GM23338 (cell line): ENCODE measurements at regions not wholly inside any gene's neighbourhood (a gene's known extent, or its start where the extent isn't known, plus 50 kb on each side); places are given as distances from the start of the nearest gene placed in this dataset.

Experiments used
- ATAC-seq: fragments of 200-7000 bp; cut with Tn5 transposase; 3 replicates; pipeline ENCODE4 v1.9.1; 2020
- DNase-seq: peaks from one replicate; pipeline ENCODE4 v3.0.0-alpha.2; 2015; ENCODE audit warnings: low spot score
- H2AFZ ChIP-seq: fragments of 200-600 bp; sonication (generic); 2 replicates; pipeline ENCODE4 v1.8.0; 2016; ENCODE audit warnings: antibody characterized with exemption, mild to moderate bottlenecking, moderate library complexity
- H3F3A ChIP-seq: fragments of 200-600 bp; sonication (generic); replicated peaks from 2 replicates; pipeline ENCODE4 v1.8.0; 2017; ENCODE audit warnings: antibody characterized with exemption, mixed run types, low read depth
- H3K27ac ChIP-seq: fragments of 200-600 bp; sonication (generic); 2 replicates; pipeline ENCODE4 v1.6.1; 2016; ENCODE audit warnings: low read depth
- H3K27me3 ChIP-seq: fragments of 200-600 bp; sonication (generic); 2 replicates; pipeline ENCODE4 v1.8.0; 2016; ENCODE audit warnings: mild to moderate bottlenecking, mixed run types, moderate library complexity; ENCODE audit not compliant: insufficient read depth
- H3K36me3 ChIP-seq: fragments of 200-600 bp; sonication (generic); 2 replicates; pipeline ENCODE4 v1.8.0; 2016; ENCODE audit warnings: mild to moderate bottlenecking; ENCODE audit not compliant: insufficient read depth
- H3K4me1 ChIP-seq: fragments of 200-600 bp; sonication (generic); 2 replicates; pipeline ENCODE4 v1.8.0; 2016; ENCODE audit warnings: mild to moderate bottlenecking, moderate library complexity; ENCODE audit not compliant: insufficient read depth
- H3K4me2 ChIP-seq: fragments of 200-600 bp; sonication (generic); 2 replicates; pipeline ENCODE4 v1.7.1; 2017; ENCODE audit warnings: mixed run types
- H3K4me3 ChIP-seq: fragments of 200-600 bp; sonication (generic); 2 replicates; pipeline ENCODE4 v1.6.1; 2016; ENCODE audit warnings: mixed run types
- H3K79me2 ChIP-seq: fragments of 200-600 bp; sonication (generic); replicated peaks from 2 replicates; pipeline ENCODE4 v1.8.0; 2017; ENCODE audit warnings: mild to moderate bottlenecking; ENCODE audit not compliant: insufficient read depth
- H3K9me2 ChIP-seq: fragments of 200-600 bp; sonication (generic); 2 replicates; pipeline ENCODE4 v1.8.0; 2017; ENCODE audit not compliant: insufficient read depth
- H4K20me1 ChIP-seq: fragments of 200-600 bp; sonication (generic); replicated peaks from 2 replicates; pipeline ENCODE4 v1.8.0; 2017; ENCODE audit warnings: mild to moderate bottlenecking; ENCODE audit not compliant: insufficient read depth
- H3K27ac Mint-ChIP-seq: 2 replicates; pipeline ENCODE4 v1.8.0; 2020; ENCODE audit warnings: inconsistent platforms, mild to moderate bottlenecking, moderate library complexity, mixed read lengths
- H3K27me3 Mint-ChIP-seq: 3 replicates; pipeline ENCODE4 v1.8.0; 2022; ENCODE audit warnings: low read depth, mild to moderate bottlenecking, moderate library complexity, mixed read lengths, inconsistent platforms; ENCODE audit not compliant: insufficient read depth, poor library complexity
- H3K36me3 Mint-ChIP-seq: 3 replicates; pipeline ENCODE4 v1.8.0; 2021; ENCODE audit warnings: low read depth, mild to moderate bottlenecking, inconsistent platforms, moderate library complexity, mixed read lengths
- H3K4me1 Mint-ChIP-seq: 3 replicates; pipeline ENCODE4 v1.8.0; 2020; ENCODE audit warnings: mild to moderate bottlenecking, inconsistent platforms, mixed read lengths
- H3K4me3 Mint-ChIP-seq: 3 replicates; pipeline ENCODE4 v1.8.0; 2021; ENCODE audit warnings: moderate library complexity, mild to moderate bottlenecking, inconsistent platforms, mixed read lengths
- H3K9me3 Mint-ChIP-seq: 3 replicates; pipeline ENCODE4 v1.8.0; 2020; ENCODE audit warnings: moderate library complexity, mild to moderate bottlenecking, inconsistent platforms, mixed read lengths
- CREB1 ChIP-seq: fragments of 250-450 bp; sonication (Bioruptor Pico); IDR thresholded peaks from 2 replicates; pipeline ENCODE4 v1.5.0; 2020; ENCODE audit warnings: low read depth, mild to moderate bottlenecking, moderate library complexity
- CTCF ChIP-seq, 2 experiments: fragments of 200-600 bp in 1 of 2; sonication (generic) in 1 of 2; conservative IDR thresholded peaks; 2 replicates each; pipeline versions ENCODE4 v1.5.1 to v1.6.1; 2016 to 2017; ENCODE audit warnings: antibody characterized with exemption in 2 of 2, low read depth in 2 of 2, mild to moderate bottlenecking in 2 of 2, moderate library complexity in 1 of 2
- ETS1 ChIP-seq: IDR thresholded peaks from 2 replicates; pipeline ENCODE4 v1.6.1; 2016; ENCODE audit warnings: antibody characterized with exemption
- EZH2phosphoT487 ChIP-seq: fragments of 200-600 bp; sonication (generic); IDR thresholded peaks from one replicate; pipeline ENCODE4 v1.8.1; 2018; ENCODE audit warnings: antibody characterized with exemption; ENCODE audit not compliant: unreplicated experiment
- NANOG ChIP-seq: IDR thresholded peaks from 2 replicates; pipeline ENCODE4 v1.6.1; 2016; ENCODE audit warnings: antibody characterized with exemption, borderline replicate concordance
- REST ChIP-seq: IDR thresholded peaks from one replicate; pipeline ENCODE4 v1.6.1; 2018; ENCODE audit warnings: antibody characterized with exemption; ENCODE audit not compliant: unreplicated experiment
- ZNF114 ChIP-seq: fragments of 250-450 bp; sonication (Bioruptor Pico); IDR thresholded peaks from 2 replicates; pipeline ENCODE4 v1.5.0; 2020; ENCODE audit warnings: mild to moderate bottlenecking, moderate library complexity
- TF ChIP-seq, protein P1 (sequence below): fragments of 250-450 bp; sonication (Bioruptor Pico); IDR thresholded peaks from 2 replicates; pipeline ENCODE4 v1.5.0; 2020; ENCODE audit warnings: mild to moderate bottlenecking, moderate library complexity

DNA sequence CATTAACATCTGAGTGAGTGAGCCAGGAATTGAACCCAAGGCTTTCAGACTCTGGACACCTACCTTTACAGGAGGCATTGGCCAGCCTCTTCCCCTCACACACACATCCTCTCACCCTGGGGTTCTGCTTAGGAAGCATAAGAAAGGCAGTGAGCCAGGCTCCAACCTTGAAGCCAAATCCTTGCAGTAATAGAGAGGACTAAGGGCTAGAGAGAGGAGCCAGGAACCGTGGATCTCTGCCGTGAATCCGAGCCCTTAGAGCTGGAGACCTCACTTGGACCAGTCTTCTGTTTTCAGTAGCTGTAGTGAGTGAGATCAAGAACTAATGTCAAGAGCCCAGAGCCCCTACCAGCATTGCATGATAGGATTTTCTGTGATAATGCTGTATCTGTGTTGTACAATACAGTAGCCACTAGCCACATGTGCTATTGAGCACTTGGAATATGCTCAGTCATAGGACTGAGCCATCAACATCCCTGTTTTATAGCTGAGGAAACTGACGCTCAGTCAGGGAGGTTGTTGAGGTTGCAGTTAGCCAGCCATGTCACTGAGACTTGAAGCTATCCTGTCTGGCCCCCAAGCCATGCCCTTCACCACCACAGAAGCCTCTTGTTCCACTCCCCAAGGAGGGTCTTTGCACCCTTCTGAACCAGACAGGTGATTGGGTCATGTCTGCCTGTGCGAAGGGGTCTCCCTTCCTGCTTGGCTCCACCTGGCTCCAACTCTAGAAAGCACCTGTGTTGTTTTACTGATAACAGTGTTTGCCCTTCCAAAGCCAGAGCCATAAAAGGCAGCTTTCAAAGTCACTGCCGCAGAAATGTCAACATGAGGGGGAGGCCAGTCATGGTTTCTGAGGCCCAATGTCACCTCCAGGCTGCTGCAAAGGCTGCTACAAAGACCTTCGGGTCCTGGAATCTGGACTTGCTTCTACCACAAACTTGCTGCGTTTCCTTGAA, 101.1 kb upstream of the JUN start (continued):
- TF ChIP-seq, protein P1, sequence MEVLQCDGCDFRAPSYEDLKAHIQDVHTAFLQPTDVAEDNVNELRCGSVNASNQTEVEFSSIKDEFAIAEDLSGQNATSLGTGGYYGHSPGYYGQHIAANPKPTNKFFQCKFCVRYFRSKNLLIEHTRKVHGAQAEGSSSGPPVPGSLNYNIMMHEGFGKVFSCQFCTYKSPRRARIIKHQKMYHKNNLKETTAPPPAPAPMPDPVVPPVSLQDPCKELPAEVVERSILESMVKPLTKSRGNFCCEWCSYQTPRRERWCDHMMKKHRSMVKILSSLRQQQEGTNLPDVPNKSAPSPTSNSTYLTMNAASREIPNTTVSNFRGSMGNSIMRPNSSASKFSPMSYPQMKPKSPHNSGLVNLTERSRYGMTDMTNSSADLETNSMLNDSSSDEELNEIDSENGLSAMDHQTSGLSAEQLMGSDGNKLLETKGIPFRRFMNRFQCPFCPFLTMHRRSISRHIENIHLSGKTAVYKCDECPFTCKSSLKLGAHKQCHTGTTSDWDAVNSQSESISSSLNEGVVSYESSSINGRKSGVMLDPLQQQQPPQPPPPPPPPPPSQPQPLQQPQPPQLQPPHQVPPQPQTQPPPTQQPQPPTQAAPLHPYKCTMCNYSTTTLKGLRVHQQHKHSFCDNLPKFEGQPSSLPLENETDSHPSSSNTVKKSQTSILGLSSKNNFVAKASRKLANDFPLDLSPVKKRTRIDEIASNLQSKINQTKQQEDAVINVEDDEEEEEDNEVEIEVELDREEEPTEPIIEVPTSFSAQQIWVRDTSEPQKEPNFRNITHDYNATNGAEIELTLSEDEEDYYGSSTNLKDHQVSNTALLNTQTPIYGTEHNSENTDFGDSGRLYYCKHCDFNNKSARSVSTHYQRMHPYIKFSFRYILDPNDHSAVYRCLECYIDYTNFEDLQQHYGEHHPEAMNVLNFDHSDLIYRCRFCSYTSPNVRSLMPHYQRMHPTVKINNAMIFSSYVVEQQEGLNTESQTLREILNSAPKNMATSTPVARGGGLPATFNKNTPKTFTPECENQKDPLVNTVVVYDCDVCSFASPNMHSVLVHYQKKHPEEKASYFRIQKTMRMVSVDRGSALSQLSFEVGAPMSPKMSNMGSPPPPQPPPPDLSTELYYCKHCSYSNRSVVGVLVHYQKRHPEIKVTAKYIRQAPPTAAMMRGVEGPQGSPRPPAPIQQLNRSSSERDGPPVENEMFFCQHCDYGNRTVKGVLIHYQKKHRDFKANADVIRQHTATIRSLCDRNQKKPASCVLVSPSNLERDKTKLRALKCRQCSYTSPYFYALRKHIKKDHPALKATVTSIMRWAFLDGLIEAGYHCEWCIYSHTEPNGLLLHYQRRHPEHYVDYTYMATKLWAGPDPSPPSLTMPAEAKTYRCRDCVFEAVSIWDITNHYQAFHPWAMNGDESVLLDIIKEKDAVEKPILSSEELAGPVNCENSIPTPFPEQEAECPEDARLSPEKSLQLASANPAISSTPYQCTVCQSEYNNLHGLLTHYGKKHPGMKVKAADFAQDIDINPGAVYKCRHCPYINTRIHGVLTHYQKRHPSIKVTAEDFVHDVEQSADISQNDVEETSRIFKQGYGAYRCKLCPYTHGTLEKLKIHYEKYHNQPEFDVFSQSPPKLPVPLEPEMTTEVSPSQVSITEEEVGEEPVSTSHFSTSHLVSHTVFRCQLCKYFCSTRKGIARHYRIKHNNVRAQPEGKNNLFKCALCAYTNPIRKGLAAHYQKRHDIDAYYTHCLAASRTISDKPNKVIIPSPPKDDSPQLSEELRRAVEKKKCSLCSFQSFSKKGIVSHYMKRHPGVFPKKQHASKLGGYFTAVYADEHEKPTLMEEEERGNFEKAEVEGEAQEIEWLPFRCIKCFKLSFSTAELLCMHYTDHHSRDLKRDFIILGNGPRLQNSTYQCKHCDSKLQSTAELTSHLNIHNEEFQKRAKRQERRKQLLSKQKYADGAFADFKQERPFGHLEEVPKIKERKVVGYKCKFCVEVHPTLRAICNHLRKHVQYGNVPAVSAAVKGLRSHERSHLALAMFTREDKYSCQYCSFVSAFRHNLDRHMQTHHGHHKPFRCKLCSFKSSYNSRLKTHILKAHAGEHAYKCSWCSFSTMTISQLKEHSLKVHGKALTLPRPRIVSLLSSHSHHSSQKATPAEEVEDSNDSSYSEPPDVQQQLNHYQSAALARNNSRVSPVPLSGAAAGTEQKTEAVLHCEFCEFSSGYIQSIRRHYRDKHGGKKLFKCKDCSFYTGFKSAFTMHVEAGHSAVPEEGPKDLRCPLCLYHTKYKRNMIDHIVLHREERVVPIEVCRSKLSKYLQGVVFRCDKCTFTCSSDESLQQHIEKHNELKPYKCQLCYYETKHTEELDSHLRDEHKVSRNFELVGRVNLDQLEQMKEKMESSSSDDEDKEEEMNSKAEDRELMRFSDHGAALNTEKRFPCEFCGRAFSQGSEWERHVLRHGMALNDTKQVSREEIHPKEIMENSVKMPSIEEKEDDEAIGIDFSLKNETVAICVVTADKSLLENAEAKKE (CRISPR knock-in tag), result no peak
- no peak for TF ChIP-seq EZH2phosphoT487
- TF ChIP-seq CREB1 (CRISPR knock-in tag), result no peak

DNA sequence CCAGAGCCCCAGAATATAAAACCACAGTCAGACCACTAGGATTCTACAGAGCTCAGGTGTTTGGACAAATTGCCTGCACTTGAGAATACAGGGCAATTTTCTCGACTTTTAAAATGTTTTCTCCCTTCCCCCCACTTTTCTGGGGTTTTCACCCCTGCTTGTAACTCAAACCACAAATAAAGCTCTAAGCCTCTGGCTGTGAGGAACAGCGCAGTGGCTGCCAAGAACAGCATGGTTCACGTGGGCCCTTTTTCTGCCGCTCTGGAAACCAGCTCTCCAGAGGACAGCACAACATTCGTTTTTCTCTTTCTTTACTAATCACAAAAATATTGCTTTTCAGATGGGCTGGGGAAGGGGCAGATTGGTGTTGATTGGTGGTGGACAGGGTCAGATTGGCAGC, 102.2 kb upstream of the JUN start:
- ATAC-seq (no peak), DNase-seq (no peak)
- no peak overlapping the region for H3K27ac Mint-ChIP-seq
- H3K4me1 ChIP-seq, result no peaks in the 10 kb centered on the region
- no peaks in the 10 kb centered on the region for H3K27me3 Mint-ChIP-seq
- no peaks in the 10 kb centered on the region for H3K79me2 ChIP-seq
- no peaks in the 10 kb centered on the region for H3K36me3 Mint-ChIP-seq
- H3K27ac ChIP-seq, result no peak overlapping the region
- no peak overlapping the region for H3K4me2 ChIP-seq
- no peak overlapping the region for H3K4me3 Mint-ChIP-seq
- no peaks in the 10 kb centered on the region for H3F3A ChIP-seq
- TF ChIP-seq CTCF (conservative IDR thresholded peaks at IDR 0.05; ENCODE audit: low read depth in 2 of 2) (no peak), NANOG (no peak), REST (no peak), ZNF114 (no peak), ETS1 (no peak)
- 0 out of 2 replicates have a peak overlapping the region, but pooled peaks have one; percentile 38 for H2AFZ ChIP-seq
- H3K9me2 ChIP-seq, result peaks cover 10% of the 10 kb centered on the region
- H3K36me3 ChIP-seq, result no peaks in the 10 kb centered on the region
- no peak overlapping the region for H3K4me3 ChIP-seq
- H3K4me1 Mint-ChIP-seq, result peaks cover 5% of the 10 kb centered on the region; the same call in 2 of the 3 replicates
- no peaks in the 10 kb centered on the region for H3K9me3 Mint-ChIP-seq
- no peaks in the 10 kb centered on the region for H4K20me1 ChIP-seq
- H3K27me3 ChIP-seq, result no peaks in the 10 kb centered on the region
